ENCODE measurements at regions not wholly inside any gene's neighbourhood (a gene's known extent, or its start where the extent isn't known, plus 50 kb on each side); places are given as distances from the start of the nearest gene placed in this dataset.

GRCh38 chr13:76790526-76790925, 95.7 kb downstream of the KCTD12 start:
- Histone ChIP-seq H3K4me1 (ENCODE audit: control insufficient read depth, extremely low read depth, insufficient read depth, low read length) (no peaks in the 10 kb centered on the region), H3K79me2 (ENCODE audit: control insufficient read depth, insufficient read depth, low read length) (no peaks in the 10 kb centered on the region), H3K27me3 (ENCODE audit: control insufficient read depth, extremely low read depth, insufficient read depth, low read length) (no peaks in the 10 kb centered on the region), H2AFZ (ENCODE audit: control insufficient read depth, low read length) (no peak overlapping the region), H3K9me3 (ENCODE audit: control insufficient read depth, low read depth, low read length) (no peaks in the 10 kb centered on the region), H3K4me2 (ENCODE audit: control insufficient read depth, extremely low read depth, insufficient read depth, low read depth, low read length) (no peak overlapping the region), H3K27ac (ENCODE audit: control insufficient read depth, insufficient read depth, low read length) (no peak overlapping the region), H4K20me1 (ENCODE audit: control insufficient read depth, extremely low read depth, insufficient read depth, low read length) (no peaks in the 10 kb centered on the region), H3K4me3 (ENCODE audit: control insufficient read depth in 2 of 3, extremely low read depth in 1 of 3, insufficient read depth in 2 of 3, low read depth in 1 of 3, low read length in 3 of 3) (no peak overlapping the region), H3K9me1 (ENCODE audit: control insufficient read depth, extremely low read depth, insufficient read depth, low read length) (no peaks in the 10 kb centered on the region), H3K36me3 (ENCODE audit: control insufficient read depth in 2 of 2, extremely low read depth in 1 of 2, insufficient read depth in 2 of 2, low read length in 2 of 2) (no peaks in the 10 kb centered on the region), H3K9ac (ENCODE audit: control insufficient read depth, extremely low read depth, insufficient read depth, low read length) (no peak overlapping the region)
- dilution Hi-C loops (cut with MboI; ENCODE audit: extremely low pct_ligation_motif_present, low sequenced_read_pairs): no loop called here
- FAIRE-seq (no peak), DNase-seq (ENCODE audit: low read depth, low spot score) (no peak)
- TF ChIP-seq, protein P1, sequence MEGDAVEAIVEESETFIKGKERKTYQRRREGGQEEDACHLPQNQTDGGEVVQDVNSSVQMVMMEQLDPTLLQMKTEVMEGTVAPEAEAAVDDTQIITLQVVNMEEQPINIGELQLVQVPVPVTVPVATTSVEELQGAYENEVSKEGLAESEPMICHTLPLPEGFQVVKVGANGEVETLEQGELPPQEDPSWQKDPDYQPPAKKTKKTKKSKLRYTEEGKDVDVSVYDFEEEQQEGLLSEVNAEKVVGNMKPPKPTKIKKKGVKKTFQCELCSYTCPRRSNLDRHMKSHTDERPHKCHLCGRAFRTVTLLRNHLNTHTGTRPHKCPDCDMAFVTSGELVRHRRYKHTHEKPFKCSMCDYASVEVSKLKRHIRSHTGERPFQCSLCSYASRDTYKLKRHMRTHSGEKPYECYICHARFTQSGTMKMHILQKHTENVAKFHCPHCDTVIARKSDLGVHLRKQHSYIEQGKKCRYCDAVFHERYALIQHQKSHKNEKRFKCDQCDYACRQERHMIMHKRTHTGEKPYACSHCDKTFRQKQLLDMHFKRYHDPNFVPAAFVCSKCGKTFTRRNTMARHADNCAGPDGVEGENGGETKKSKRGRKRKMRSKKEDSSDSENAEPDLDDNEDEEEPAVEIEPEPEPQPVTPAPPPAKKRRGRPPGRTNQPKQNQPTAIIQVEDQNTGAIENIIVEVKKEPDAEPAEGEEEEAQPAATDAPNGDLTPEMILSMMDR (optimal IDR thresholded peaks at IDR 0.05 in 1 of 3, IDR thresholded peaks at IDR 0.05 in 1 of 3, conservative IDR thresholded peaks at IDR 0.05 in 1 of 3; ENCODE audit: extremely low read depth in 1 of 3, insufficient read depth in 2 of 3, low read length in 3 of 3): no peak
- TF ChIP-seq EZH2 (IDR thresholded peaks at IDR 0.05; ENCODE audit: low read length): no peak

DNA sequence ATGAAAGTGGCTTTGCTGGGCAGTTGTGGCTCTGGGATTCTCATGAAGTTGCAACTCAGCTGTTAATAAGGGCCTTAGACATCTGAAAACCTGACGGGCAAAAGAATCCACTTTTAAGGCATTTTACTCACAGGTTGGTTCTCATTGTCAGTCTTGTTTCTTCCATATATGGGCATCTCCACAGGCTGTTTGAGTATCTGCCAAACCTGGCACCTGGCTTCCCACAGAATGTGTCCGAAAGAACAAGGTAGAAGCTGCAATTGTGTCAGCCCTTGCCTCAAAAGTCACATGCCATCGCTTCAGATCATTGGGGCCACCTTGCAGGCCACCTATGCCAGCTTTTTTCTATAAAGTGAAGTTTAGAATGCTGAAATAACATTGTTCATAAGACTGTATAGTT, 102.4 kb downstream of the KCTD12 start:
- H4K20me1 ChIP-seq (ENCODE audit: control insufficient read depth, extremely low read depth, insufficient read depth, low read length): no peaks in the 10 kb centered on the region
- H3K4me1 ChIP-seq (ENCODE audit: control insufficient read depth, extremely low read depth, insufficient read depth, low read length): no peaks in the 10 kb centered on the region
- no peaks in the 10 kb centered on the region for H3K79me2 ChIP-seq (ENCODE audit: control insufficient read depth, insufficient read depth, low read length)
- H3K27me3 ChIP-seq (ENCODE audit: control insufficient read depth, extremely low read depth, insufficient read depth, low read length): no peaks in the 10 kb centered on the region
- H3K27ac ChIP-seq (ENCODE audit: control insufficient read depth, insufficient read depth, low read length): no peak overlapping the region
- TF ChIP-seq EZH2 (IDR thresholded peaks at IDR 0.05; ENCODE audit: low read length): no peak
- TF ChIP-seq, protein P1 (optimal IDR thresholded peaks at IDR 0.05 in 1 of 3, IDR thresholded peaks at IDR 0.05 in 1 of 3, conservative IDR thresholded peaks at IDR 0.05 in 1 of 3; ENCODE audit: extremely low read depth in 1 of 3, insufficient read depth in 2 of 3, low read length in 3 of 3): no peak
- no peak overlapping the region for H3K9ac ChIP-seq (ENCODE audit: control insufficient read depth, extremely low read depth, insufficient read depth, low read length)
- FAIRE-seq: peak; percentile 52
- H3K9me3 ChIP-seq (ENCODE audit: control insufficient read depth, low read depth, low read length): no peaks in the 10 kb centered on the region
- no peak overlapping the region for H3K4me3 ChIP-seq (ENCODE audit: control insufficient read depth in 2 of 3, extremely low read depth in 1 of 3, insufficient read depth in 2 of 3, low read depth in 1 of 3, low read length in 3 of 3)
- dilution Hi-C loops (cut with MboI; ENCODE audit: extremely low pct_ligation_motif_present, low sequenced_read_pairs): no loop called here
- no peak for DNase-seq (ENCODE audit: low read depth, low spot score)
- no peaks in the 10 kb centered on the region for H3K9me1 ChIP-seq (ENCODE audit: control insufficient read depth, extremely low read depth, insufficient read depth, low read length)
- no peak overlapping the region for H2AFZ ChIP-seq (ENCODE audit: control insufficient read depth, low read length)
- H3K36me3 ChIP-seq (ENCODE audit: control insufficient read depth in 2 of 2, extremely low read depth in 1 of 2, insufficient read depth in 2 of 2, low read length in 2 of 2): no peaks in the 10 kb centered on the region
- H3K4me2 ChIP-seq (ENCODE audit: control insufficient read depth, extremely low read depth, insufficient read depth, low read depth, low read length): no peak overlapping the region
